ENCODE measurements at regions not wholly inside any gene's neighbourhood (a gene's known extent, or its start where the extent isn't known, plus 50 kb on each side); places are given as distances from the start of the nearest gene placed in this dataset.

- Histone ChIP-seq H3K36me3 (no peaks in the 10 kb centered on the region), H3K9me3 (no peaks in the 10 kb centered on the region), H3K27me3 (no peaks in the 10 kb centered on the region), H3K4me1 (no peaks in the 10 kb centered on the region), H3K27ac (no peak overlapping the region), H3K4me3 (no peak overlapping the region)
- DNase-seq (no peak), ATAC-seq (no peak)
- no peak for TF ChIP-seq CTCF (IDR thresholded peaks at IDR 0.05)
- intact Hi-C loops (cut with DNase I) = no loop called here
These were observed 746.8 kb downstream of the HDGFL1 start for GRCh38 chr6:23316131-23316530.

- Histone ChIP-seq H3K4me3 (no peak overlapping the region), H3K27ac (no peak overlapping the region), H3K27me3 (no peaks in the 10 kb centered on the region), H3K9me3 (no peaks in the 10 kb centered on the region), H3K4me1 (no peaks in the 10 kb centered on the region), H3K36me3 (no peaks in the 10 kb centered on the region)
- ATAC-seq (no peak), DNase-seq (no peak)
- TF ChIP-seq CTCF (IDR thresholded peaks at IDR 0.05) = no peak
- intact Hi-C loops (cut with DNase I) = no loop called here
These were observed 747.6 kb downstream of the HDGFL1 start for GRCh38 chr6:23316931-23317330.

- no peaks in the 10 kb centered on the region for H3K36me3 ChIP-seq
- no peak overlapping the region for H3K27ac ChIP-seq
- ATAC-seq (no peak), DNase-seq (no peak)
- no peaks in the 10 kb centered on the region for H3K27me3 ChIP-seq
- no peak for TF ChIP-seq CTCF (IDR thresholded peaks at IDR 0.05)
- H3K4me1 ChIP-seq = no peaks in the 10 kb centered on the region
- H3K9me3 ChIP-seq = no peaks in the 10 kb centered on the region
- no peak overlapping the region for H3K4me3 ChIP-seq
- intact Hi-C loops (cut with DNase I) = no loop called here
These were observed 750.2 kb downstream of the HDGFL1 start for GRCh38 chr6:23319582-23319981.

GRCh38 chr6:23320471-23321015 is 751.2 kb downstream of the HDGFL1 start:
- Histone ChIP-seq H3K27ac (no peak overlapping the region), H3K9me3 (no peaks in the 10 kb centered on the region), H3K4me1 (no peaks in the 10 kb centered on the region), H3K36me3 (no peaks in the 10 kb centered on the region), H3K4me3 (no peak overlapping the region), H3K27me3 (no peaks in the 10 kb centered on the region)
- DNase-seq = no peak
- no peak for TF ChIP-seq CTCF (IDR thresholded peaks at IDR 0.05)
- no peak for ATAC-seq
- intact Hi-C loops (cut with DNase I) = no loop called here

GRCh38 chr6:23323897-23324296 is 754.5 kb downstream of the HDGFL1 start:
- intact Hi-C loops (cut with DNase I) = no loop called here
- Histone ChIP-seq H3K27me3 (no peaks in the 10 kb centered on the region), H3K27ac (no peak overlapping the region), H3K9me3 (no peaks in the 10 kb centered on the region), H3K36me3 (no peaks in the 10 kb centered on the region), H3K4me3 (no peak overlapping the region), H3K4me1 (no peaks in the 10 kb centered on the region)
- ATAC-seq (no peak), DNase-seq (no peak)
- no peak for TF ChIP-seq CTCF (IDR thresholded peaks at IDR 0.05)

- intact Hi-C loops (cut with DNase I) = no loop called here
- Histone ChIP-seq H3K27ac (no peak overlapping the region), H3K9me3 (no peaks in the 10 kb centered on the region), H3K4me3 (no peak overlapping the region), H3K36me3 (no peaks in the 10 kb centered on the region), H3K4me1 (no peaks in the 10 kb centered on the region), H3K27me3 (no peaks in the 10 kb centered on the region)
- no peak for DNase-seq
- no peak for TF ChIP-seq CTCF (IDR thresholded peaks at IDR 0.05)
- no peak for ATAC-seq
These were observed 755.7 kb downstream of the HDGFL1 start for GRCh38 chr6:23325065-23325464.
